IMR-90 (cell line): ENCODE measurements at regions not wholly inside any gene's neighbourhood (a gene's known extent, or its start where the extent isn't known, plus 50 kb on each side); places are given as distances from the start of the nearest gene placed in this dataset.

Experiments used
- ATAC-seq: fragments of 200-7000 bp; cut with Tn5 transposase; 2 replicates; pipeline ENCODE4 v1.9.1; 2020; ENCODE audit warnings: low read depth, mild to moderate bottlenecking, moderate library complexity
- BruUV-seq: library from RNA; stranded (reverse); fragments of 400-500 nt; replicated peaks from 2 replicates; lab custom pipeline; 2021; lab: Mats Ljungman, UMichigan
- CTCF ChIA-PET: fragments of 300-600 bp; formaldehyde crosslinking; extraction: SDS; loops from one replicate; lab custom pipeline; 2021; ENCODE audit warnings: antibody characterized with exemption; lab: Yijun Ruan, JAX
- POLR2A ChIA-PET: fragments of 300-600 bp; sonication (Branson Sonifier 250); formaldehyde crosslinking; loops from one replicate; lab custom pipeline; 2022; ENCODE audit warnings: antibody characterized with exemption; ENCODE audit not compliant: unreplicated experiment; lab: Charles Lee
- DNase-seq: peaks from one replicate; pipeline ENCODE4 v3.0.0; 2013
- H2AFZ ChIP-seq: replicated peaks from 2 replicates; pipeline ENCODE3; 2013; ENCODE audit warnings: low read length, mild to moderate bottlenecking; ENCODE audit not compliant: poor library complexity
- H2AK5ac ChIP-seq: 2 replicates; pipeline ENCODE4 v1.6.1; 2013; ENCODE audit warnings: low read depth, low read length, inconsistent platforms
- H2AK9ac ChIP-seq: replicated peaks from 2 replicates; pipeline ENCODE3; 2013; ENCODE audit warnings: mild to moderate bottlenecking, low read depth, low read length, moderate library complexity; ENCODE audit not compliant: poor library complexity
- H2BK120ac ChIP-seq: 2 replicates; pipeline ENCODE4 v1.6.1; 2013; ENCODE audit warnings: low read depth, low read length, inconsistent platforms
- H2BK15ac ChIP-seq: 3 replicates; pipeline ENCODE4 v1.6.1; 2013; ENCODE audit warnings: low read depth, low read length, inconsistent platforms
- H2BK20ac ChIP-seq: 2 replicates; pipeline ENCODE4 v1.6.1; 2013; ENCODE audit warnings: low read depth, mild to moderate bottlenecking, inconsistent platforms, low read length, moderate library complexity
- H2BK5ac ChIP-seq: 2 replicates; pipeline ENCODE4 v1.6.1; 2013; ENCODE audit warnings: mild to moderate bottlenecking, low read depth, low read length, inconsistent platforms; ENCODE audit not compliant: poor library complexity, severe bottlenecking
- H3K14ac ChIP-seq: replicated peaks from 2 replicates; pipeline ENCODE4 v1.6.1; 2013; ENCODE audit warnings: low read depth, low read length, inconsistent platforms
- H3K18ac ChIP-seq: 2 replicates; pipeline ENCODE4 v1.6.1; 2013; ENCODE audit warnings: low read depth, low read length, control low read depth
- H3K23ac ChIP-seq: 2 replicates; pipeline ENCODE4 v1.6.1; 2013; ENCODE audit warnings: low read depth, low read length, inconsistent platforms
- H3K27ac ChIP-seq: 2 replicates; pipeline ENCODE4 v1.5.1; 2013; ENCODE audit warnings: mild to moderate bottlenecking, control low read depth, low read length; ENCODE audit not compliant: insufficient read depth
- H3K27me3 ChIP-seq: 2 replicates; pipeline ENCODE4 v1.6.1; 2013; ENCODE audit warnings: low read length; ENCODE audit not compliant: control insufficient read depth, insufficient read depth
- H3K36me3 ChIP-seq: 2 replicates; pipeline ENCODE4 v1.6.1; 2013; ENCODE audit warnings: low read length, mixed read lengths; ENCODE audit not compliant: control insufficient read depth, insufficient read depth
- H3K4ac ChIP-seq: 2 replicates; pipeline ENCODE4 v1.6.1; 2013; ENCODE audit warnings: low read depth, low read length, inconsistent platforms
- H3K4me1 ChIP-seq: 2 replicates; pipeline ENCODE4 v1.6.1; 2013; ENCODE audit warnings: low read length, mixed read lengths; ENCODE audit not compliant: control insufficient read depth, insufficient read depth
- H3K4me2 ChIP-seq: 2 replicates; pipeline ENCODE4 v1.6.1; 2013; ENCODE audit warnings: low read depth, mild to moderate bottlenecking, control low read depth, low read length, moderate library complexity
- H3K4me3 ChIP-seq: 2 replicates; pipeline ENCODE4 v1.5.1; 2013; ENCODE audit warnings: low read depth, mild to moderate bottlenecking, control low read depth, low read length, moderate library complexity; ENCODE audit not compliant: insufficient read depth
- H3K56ac ChIP-seq: 2 replicates; pipeline ENCODE4 v1.6.1; 2013; ENCODE audit warnings: low read length, inconsistent platforms; ENCODE audit not compliant: insufficient read depth; ENCODE audit errors: extremely low read depth
- H3K79me1 ChIP-seq, 2 experiments: 2 replicates each; pipeline ENCODE4 v1.6.1; 2013; ENCODE audit warnings: low read length in 2 of 2, inconsistent platforms in 1 of 2, low read depth in 1 of 2
- H3K9ac ChIP-seq: 2 replicates; pipeline ENCODE4 v1.6.1; 2013; ENCODE audit warnings: low read depth, low read length, control low read depth
- H3K9me1 ChIP-seq: 2 replicates; pipeline ENCODE4 v1.6.1; 2013; ENCODE audit warnings: low read length, inconsistent platforms; ENCODE audit not compliant: insufficient read depth
- H3K9me3 ChIP-seq: 2 replicates; pipeline ENCODE4 v1.6.1; 2013; ENCODE audit warnings: low read length; ENCODE audit not compliant: control insufficient read depth, insufficient read depth
- H4K20me1 ChIP-seq: 2 replicates; pipeline ENCODE4 v1.6.1; 2013; ENCODE audit warnings: low read length, inconsistent platforms; ENCODE audit not compliant: insufficient read depth
- H4K5ac ChIP-seq: 2 replicates; pipeline ENCODE4 v1.6.1; 2013; ENCODE audit warnings: mild to moderate bottlenecking, low read depth, low read length, control low read depth
- H4K8ac ChIP-seq, 2 experiments: 2 replicates each; pipeline ENCODE4 v1.6.1; 2013; ENCODE audit warnings: low read depth in 2 of 2, low read length in 2 of 2, control low read depth in 1 of 2, inconsistent platforms in 1 of 2
- H4K91ac ChIP-seq: 2 replicates; pipeline ENCODE4 v1.6.1; 2013; ENCODE audit warnings: low read depth, low read length, inconsistent platforms; ENCODE audit not compliant: insufficient read depth
- CEBPB ChIP-seq: IDR thresholded peaks from 2 replicates; pipeline ENCODE4 v1.6.1; 2012; ENCODE audit warnings: low read depth, low read length, improper control_type of control experiment
- CHD1 ChIP-seq: IDR thresholded peaks from 2 replicates; pipeline ENCODE4 v1.6.1; 2012; ENCODE audit warnings: low read depth, low read length, improper control_type of control experiment
- CTCF ChIP-seq: conservative IDR thresholded peaks from 2 replicates; pipeline ENCODE4 v1.5.1; 2012; ENCODE audit warnings: mild to moderate bottlenecking, low read depth, low read length, improper control_type of control experiment
- ELK1 ChIP-seq: fragments of 150-350 bp; IDR thresholded peaks from 2 replicates; pipeline ENCODE4 v1.6.1; 2016; ENCODE audit warnings: low read depth, mild to moderate bottlenecking, low read length, moderate library complexity, borderline replicate concordance
- FOS ChIP-seq: fragments of 150-350 bp; IDR thresholded peaks from 2 replicates; pipeline ENCODE4 v1.6.1; 2016; ENCODE audit warnings: low read depth, low read length
- MAFK ChIP-seq: IDR thresholded peaks from 2 replicates; pipeline ENCODE4 v1.6.1; 2012; ENCODE audit warnings: low read depth, low read length, improper control_type of control experiment
- MAZ ChIP-seq: IDR thresholded peaks from 2 replicates; pipeline ENCODE4 v1.6.1; 2012; ENCODE audit warnings: low read depth, mild to moderate bottlenecking, low read length, improper control_type of control experiment, moderate library complexity, borderline replicate concordance
- MXI1 ChIP-seq: IDR thresholded peaks from 2 replicates; pipeline ENCODE4 v1.6.1; 2012; ENCODE audit warnings: low read depth, mild to moderate bottlenecking, low read length, moderate library complexity, borderline replicate concordance
- NFE2L2 ChIP-seq: fragments of 150-350 bp; IDR thresholded peaks from 2 replicates; pipeline ENCODE4 v1.6.1; 2016; ENCODE audit warnings: low read depth, mild to moderate bottlenecking, low read length
- POLR2A ChIP-seq: IDR thresholded peaks from 2 replicates; pipeline ENCODE4 v1.6.1; 2012; ENCODE audit warnings: mild to moderate bottlenecking, low read depth, low read length
- RAD21 ChIP-seq: IDR thresholded peaks from 2 replicates; pipeline ENCODE4 v1.6.1; 2012; ENCODE audit warnings: low read length, improper control_type of control experiment
- RCOR1 ChIP-seq: IDR thresholded peaks from 2 replicates; pipeline ENCODE4 v1.6.1; 2012; ENCODE audit warnings: mild to moderate bottlenecking, low read length, improper control_type of control experiment; ENCODE audit not compliant: insufficient replicate concordance
- RFX5 ChIP-seq: IDR thresholded peaks from 2 replicates; pipeline ENCODE4 v1.8.0; 2012; ENCODE audit warnings: low read depth, mild to moderate bottlenecking, low read length, moderate library complexity
- SMC3 ChIP-seq: fragments of 150-350 bp; IDR thresholded peaks from 2 replicates; pipeline ENCODE4 v1.6.1; 2016; ENCODE audit warnings: low read depth, mild to moderate bottlenecking, antibody characterized with exemption, low read length, moderate library complexity
- USF2 ChIP-seq: fragments of 150-350 bp; IDR thresholded peaks from 2 replicates; pipeline ENCODE4 v1.6.1; 2017; ENCODE audit warnings: mild to moderate bottlenecking, antibody characterized with exemption, low read length, low read depth
- WGBS, 2 experiments: methylation state at CpG; one replicate each; pipeline versions ENCODE4 v1.1.5 to v1.1.7; 2013; ENCODE audit warnings: missing lambda C conversion rate in 2 of 2; ENCODE audit not compliant: insufficient read length in 1 of 2; ENCODE audit errors: extremely low coverage in 2 of 2; 5-methylcytosine and 5-hydroxymethylcytosine counted together
- dilution Hi-C: fragments of 300-500 bp; cut with HindIII; formaldehyde crosslinking; loops from one replicate; pipeline ENCODE4 v1.14.3; 2018; ENCODE audit warnings: low sequenced_read_pairs; ENCODE audit not compliant: unreplicated experiment
- in situ Hi-C: fragments of 300-500 bp; cut with MboI; formaldehyde crosslinking; loops from 3 replicates; pipeline ENCODE4 v1.14.3; 2019; ENCODE audit warnings: low sequenced_read_pairs, inconsistent platforms, mixed read lengths
- intact Hi-C: fragments of 100-400 bp; cut with micrococcal nuclease; formaldehyde crosslinking; loops from 2 replicates; pipeline ENCODE4 v1.10.0; 2022

- no peaks in the 10 kb centered on the region for H3K9me1 ChIP-seq
- no peak overlapping the region for H3K18ac ChIP-seq
- no peaks in the 10 kb centered on the region for H3K79me1 ChIP-seq
- H3K4ac ChIP-seq: no peak overlapping the region
- no peak overlapping the region for H2AFZ ChIP-seq
- no peaks in the 10 kb centered on the region for H3K27me3 ChIP-seq
- in situ Hi-C loops (no loop called here), intact Hi-C loops (no loop called here), dilution Hi-C loops (no loop called here)
- BruUV-seq: no TSS peak
- H3K27ac ChIP-seq: no peak overlapping the region
- POLR2A ChIA-PET: no interaction called here
- H3K4me1 ChIP-seq: no peaks in the 10 kb centered on the region
- H3K4me2 ChIP-seq: no peak overlapping the region
- no peaks in the 10 kb centered on the region for H3K36me3 ChIP-seq
- H2BK120ac ChIP-seq: no peak overlapping the region
- ATAC-seq (no peak), DNase-seq (no peak)
- no peak overlapping the region for H2AK9ac ChIP-seq
- H3K9ac ChIP-seq: no peak overlapping the region
- H4K5ac ChIP-seq: no peak overlapping the region
- H3K23ac ChIP-seq: no peak overlapping the region
- no peak overlapping the region for H3K56ac ChIP-seq
- no peak overlapping the region for H4K8ac ChIP-seq
- H3K9me3 ChIP-seq: no peaks in the 10 kb centered on the region
- H2BK5ac ChIP-seq: no peak overlapping the region
- no peak overlapping the region for H2AK5ac ChIP-seq
- CTCF ChIA-PET: no interaction called here
- TF ChIP-seq RCOR1: no peak
- no peak for TF ChIP-seq CHD1
- no peak for TF ChIP-seq RAD21
- no peak for TF ChIP-seq MXI1
- no peak for TF ChIP-seq NFE2L2
- TF ChIP-seq CTCF: no peak
- no peak for TF ChIP-seq SMC3
- TF ChIP-seq CEBPB: no peak
- no peak for TF ChIP-seq USF2
- no peak for TF ChIP-seq RFX5
- TF ChIP-seq ELK1: no peak
- no peak for TF ChIP-seq FOS
- TF ChIP-seq MAZ: no peak
- no peak for TF ChIP-seq MAFK
- no peak for TF ChIP-seq POLR2A
- H2BK20ac ChIP-seq: no peak overlapping the region
- H3K4me3 ChIP-seq: no peak overlapping the region
- no peak overlapping the region for H3K14ac ChIP-seq
- H2BK15ac ChIP-seq: no peak overlapping the region
- no peak overlapping the region for H4K91ac ChIP-seq
- H4K20me1 ChIP-seq: no peaks in the 10 kb centered on the region
- no CpG with 5 or more reads among the region's 2 CpGs for WGBS, 2 experiments
Measured at GRCh38 chr12:67182551-67182950, 86.6 kb upstream of the CAND1 start.
